CD14-positive monocyte (primary cell): ENCODE measurements at regions not wholly inside any gene's neighbourhood (a gene's known extent, or its start where the extent isn't known, plus 50 kb on each side); places are given as distances from the start of the nearest gene placed in this dataset.

Experiments used
- DNase-seq, 3 donors: peaks; one replicate each; pipeline ENCODE4 v3.0.0-alpha.2; 2011 to 2022
- H2AFZ ChIP-seq: 2 replicates; pipeline ENCODE4 v1.6.0; 2012; ENCODE audit warnings: mild to moderate bottlenecking, low read depth, low read length, inconsistent platforms; ENCODE audit not compliant: insufficient read depth, poor library complexity, severe bottlenecking
- H3K27ac ChIP-seq, 2 donors: 1 replicate in 1 of 2; 2 replicates in 1 of 2; pipeline ENCODE4 v1.5.1; 2012 to 2013; ENCODE audit warnings: low read length in 2 of 2, control low read depth in 1 of 2, inconsistent platforms in 1 of 2, low read depth in 1 of 2, mild to moderate bottlenecking in 1 of 2
- H3K27me3 ChIP-seq, 2 donors: one replicate each; pipeline versions ENCODE4 v1.6.0 to v1.6.1; 2011 to 2013; ENCODE audit warnings: low read length in 2 of 2; ENCODE audit not compliant: control insufficient read depth in 2 of 2, insufficient read depth in 2 of 2
- H3K36me3 ChIP-seq, 2 donors: replicated peaks in 1 of 2; 1 replicate in 1 of 2; 2 replicates in 1 of 2; pipeline versions ENCODE4 v1.5.1 to v1.6.1; 2012 to 2013; ENCODE audit warnings: low read length in 2 of 2, control low read depth in 1 of 2, inconsistent platforms in 1 of 2, mild to moderate bottlenecking in 1 of 2; ENCODE audit not compliant: insufficient read depth in 2 of 2, control insufficient read depth in 1 of 2
- H3K4me1 ChIP-seq, 2 donors: 1 replicate in 1 of 2; 2 replicates in 1 of 2; pipeline versions ENCODE4 v1.5.1 to v1.6.1; 2012 to 2013; ENCODE audit warnings: low read length in 2 of 2, control low read depth in 1 of 2, inconsistent platforms in 1 of 2, mild to moderate bottlenecking in 1 of 2, moderate library complexity in 1 of 2; ENCODE audit not compliant: insufficient read depth in 2 of 2, control insufficient read depth in 1 of 2
- H3K4me2 ChIP-seq: replicated peaks from 2 replicates; pipeline ENCODE3; 2012; ENCODE audit warnings: low read length, moderate library complexity, mild to moderate bottlenecking; ENCODE audit not compliant: poor library complexity, severe bottlenecking; ENCODE audit errors: extremely low read depth
- H3K4me3 ChIP-seq, 3 experiments: fragments of 200-600 bp in 1 of 3; sonication (generic) in 1 of 3; replicated peaks in 1 of 3; 1 replicate in 2 of 3; 2 replicates in 1 of 3; pipeline ENCODE4 v1.5.1; 2011 to 2013; ENCODE audit warnings: low read length in 3 of 3, mild to moderate bottlenecking in 3 of 3, control low read depth in 2 of 3, low read depth in 2 of 3, inconsistent platforms in 1 of 3, moderate library complexity in 1 of 3
- H3K79me2 ChIP-seq: 2 replicates; pipeline ENCODE4 v1.6.0; 2012; ENCODE audit warnings: mild to moderate bottlenecking, control low read depth, inconsistent platforms, low read length, moderate library complexity; ENCODE audit not compliant: insufficient read depth
- H3K9ac ChIP-seq: 2 replicates; pipeline ENCODE4 v1.6.0; 2017; ENCODE audit warnings: low read length, mild to moderate bottlenecking; ENCODE audit not compliant: insufficient read depth, poor library complexity, severe bottlenecking
- H3K9me3 ChIP-seq, 2 donors: replicated peaks in 1 of 2; 1 replicate in 1 of 2; 2 replicates in 1 of 2; pipeline versions ENCODE4 v1.5.1 to v1.6.1; 2012 to 2013; ENCODE audit warnings: low read length in 2 of 2, control low read depth in 1 of 2; ENCODE audit not compliant: control insufficient read depth in 1 of 2, insufficient read depth in 1 of 2
- H4K20me1 ChIP-seq: 2 replicates; pipeline ENCODE4 v1.6.0; 2012; ENCODE audit warnings: mild to moderate bottlenecking, low read length, control low read depth, moderate library complexity; ENCODE audit not compliant: insufficient read depth
- H3K27ac Mint-ChIP-seq, 7 donors: one replicate each; pipeline ENCODE4 v1.8.0; 2020; ENCODE audit warnings: mild to moderate bottlenecking in 7 of 7, mixed read lengths in 7 of 7, moderate library complexity in 6 of 7, inconsistent platforms in 2 of 7
- H3K27me3 Mint-ChIP-seq, 3 donors: one replicate each; pipeline ENCODE4 v1.8.0; 2021 to 2022; ENCODE audit warnings: low read depth in 3 of 3, mild to moderate bottlenecking in 3 of 3, mixed read lengths in 3 of 3, moderate library complexity in 3 of 3, inconsistent platforms in 1 of 3
- H3K36me3 Mint-ChIP-seq, 2 donors: one replicate each; pipeline ENCODE4 v1.8.0; 2020; ENCODE audit warnings: mixed read lengths in 2 of 2, inconsistent platforms in 1 of 2, mild to moderate bottlenecking in 1 of 2
- H3K4me1 Mint-ChIP-seq: one replicate; pipeline ENCODE4 v1.8.0; 2020; ENCODE audit warnings: mild to moderate bottlenecking, mixed read lengths
- H3K4me3 Mint-ChIP-seq, 2 donors: one replicate each; pipeline ENCODE4 v1.8.0; 2020; ENCODE audit warnings: mild to moderate bottlenecking in 2 of 2, mixed read lengths in 2 of 2, moderate library complexity in 1 of 2
- H3K9me3 Mint-ChIP-seq, 7 donors: one replicate each; pipeline ENCODE4 v1.8.0; 2020 to 2022; ENCODE audit warnings: mixed read lengths in 7 of 7, mild to moderate bottlenecking in 6 of 7, moderate library complexity in 6 of 7, inconsistent platforms in 2 of 7
- CTCF ChIP-seq: fragments of 200-600 bp; IDR thresholded peaks from one replicate; pipeline ENCODE4 v1.8.0; 2022; ENCODE audit warnings: antibody characterized with exemption, mild to moderate bottlenecking
- WGBS: methylation state at CpG from one replicate; pipeline ENCODE4 v1.1.5; 2013; ENCODE audit warnings: missing lambda C conversion rate; ENCODE audit not compliant: insufficient coverage; 5-methylcytosine and 5-hydroxymethylcytosine counted together
- intact Hi-C, 2 donors: fragments of 100-400 bp; cut with micrococcal nuclease; formaldehyde crosslinking; loops; one replicate each; pipeline versions ENCODE4 v1.15.0 to v1.15.1; 2023

- intact Hi-C loops, result no loop called here
- Histone ChIP-seq H3K4me1 (no peaks in the 10 kb centered on the region), H4K20me1 (no peaks in the 10 kb centered on the region), H2AFZ (no peak overlapping the region), H3K36me3 (no peaks in the 10 kb centered on the region), H3K9me3 (no peaks in the 10 kb centered on the region), H3K4me3 (no peak overlapping the region), H3K4me2 (no peak overlapping the region), H3K27me3 (no peaks in the 10 kb centered on the region), H3K27ac (no peak overlapping the region), H3K9ac (no peak overlapping the region), H3K79me2 (no peaks in the 10 kb centered on the region)
- no peaks in the 10 kb centered on the region for H3K4me1 Mint-ChIP-seq
- peaks cover 0 to 5% (median 0%) of the 10 kb centered on the region in 7 donors for H3K9me3 Mint-ChIP-seq
- no peak for DNase-seq
- H3K27me3 Mint-ChIP-seq, result peaks cover 0 to 2% (median 0%) of the 10 kb centered on the region in 3 donors
- WGBS, result no CpG with 5 or more reads among the region's 6 CpGs
- H3K4me3 Mint-ChIP-seq, result no peak overlapping the region
- H3K27ac Mint-ChIP-seq, result no peak overlapping the region
- TF ChIP-seq CTCF, result no peak
- H3K36me3 Mint-ChIP-seq, result no peaks in the 10 kb centered on the region
Observed at GRCh38 chr5:125381290-125381689, 634.9 kb upstream of the ZNF608 start.

GRCh38 chr5:125384071-125384470, 637.6 kb upstream of the ZNF608 start:
- intact Hi-C loops, result no loop called here
- Mint-ChIP-seq H3K4me3 (no peak overlapping the region), H3K27ac (no peak overlapping the region), H3K4me1 (no peaks in the 10 kb centered on the region), H3K9me3 (peaks cover 0 to 5% (median 0%) of the 10 kb centered on the region in 7 donors), H3K27me3 (no peaks in the 10 kb centered on the region), H3K36me3 (no peaks in the 10 kb centered on the region)
- Histone ChIP-seq H4K20me1 (no peaks in the 10 kb centered on the region), H3K9me3 (no peaks in the 10 kb centered on the region), H3K27me3 (no peaks in the 10 kb centered on the region), H3K27ac (no peak overlapping the region), H3K79me2 (no peaks in the 10 kb centered on the region), H3K9ac (no peak overlapping the region), H3K4me2 (no peak overlapping the region), H2AFZ (no peak overlapping the region), H3K4me3 (no peak overlapping the region), H3K4me1 (no peaks in the 10 kb centered on the region), H3K36me3 (no peaks in the 10 kb centered on the region)
- no CpG with 5 or more reads among the region's 1 CpG for WGBS
- DNase-seq, result no peak
- no peak for TF ChIP-seq CTCF
